PC-9 (cell line): ENCODE measurements at regions not wholly inside any gene's neighbourhood (a gene's known extent, or its start where the extent isn't known, plus 50 kb on each side); places are given as distances from the start of the nearest gene placed in this dataset.

Source experiments
- CTCF ChIP-seq: fragments of 200-600 bp; sonication (generic); conservative IDR thresholded peaks from 2 replicates; pipeline ENCODE4 v1.6.1; 2017; ENCODE audit warnings: mixed run types, antibody characterized with exemption, mild to moderate bottlenecking, moderate library complexity
- EZH2 ChIP-seq: fragments of 200-600 bp; sonication (generic); IDR thresholded peaks from 2 replicates; pipeline ENCODE4 v1.8.0; 2017; ENCODE audit warnings: antibody characterized with exemption, low read depth

- TF ChIP-seq EZH2, result no peak
- TF ChIP-seq CTCF, result no peak
These were observed 909.0 kb downstream of the CENPC start for GRCh38 chr4:66636349-66636748.
